Progenitor cell of endocrine pancreas (in vitro differentiated cells): ENCODE measurements at regions not wholly inside any gene's neighbourhood (a gene's known extent, or its start where the extent isn't known, plus 50 kb on each side); places are given as distances from the start of the nearest gene placed in this dataset.
"Not testable (repeated sequence)": the region's sequence is repeated elsewhere in the genome, so short reads cannot be mapped to it uniquely, and the experiment has no call there.

Experiments
- DNase-seq: peaks from one replicate; pipeline ENCODE4 v3.0.0; 2021; ENCODE audit warnings: low spot score; ENCODE audit not compliant: unreplicated experiment
- H3K27ac Mint-ChIP-seq: 2 replicates; pipeline ENCODE4 v1.8.0; 2021; ENCODE audit warnings: mild to moderate bottlenecking, moderate library complexity, mixed read lengths
- H3K27me3 Mint-ChIP-seq: 2 replicates; pipeline ENCODE4 v1.8.0; 2021; ENCODE audit warnings: mixed read lengths
- H3K36me3 Mint-ChIP-seq: 2 replicates; pipeline ENCODE4 v1.8.0; 2022; ENCODE audit warnings: mixed read lengths; ENCODE audit not compliant: insufficient read depth
- H3K4me1 Mint-ChIP-seq: 2 replicates; pipeline ENCODE4 v1.8.0; 2021; ENCODE audit warnings: low read depth, mixed read lengths
- H3K4me3 Mint-ChIP-seq: 2 replicates; pipeline ENCODE4 v1.8.0; 2021; ENCODE audit warnings: low read depth, mild to moderate bottlenecking, moderate library complexity, mixed read lengths
- H3K9me3 Mint-ChIP-seq: 2 replicates; pipeline ENCODE4 v1.8.0; 2021; ENCODE audit warnings: low read depth, mixed read lengths
- CTCF ChIP-seq: fragments of 200-600 bp; sonication (generic); IDR thresholded peaks from one replicate; pipeline ENCODE4 v1.5.0; 2021; ENCODE audit warnings: antibody characterized with exemption, mild to moderate bottlenecking; ENCODE audit not compliant: unreplicated experiment

- no peak for DNase-seq
- H3K4me1 Mint-ChIP-seq, result no peaks in the 10 kb centered on the region
- H3K27me3 Mint-ChIP-seq, result no peaks in the 10 kb centered on the region
- no peak overlapping the region for H3K27ac Mint-ChIP-seq
- H3K36me3 Mint-ChIP-seq, result no peaks in the 10 kb centered on the region
- TF ChIP-seq CTCF, result no peak
- no peak overlapping the region for H3K4me3 Mint-ChIP-seq
- peaks cover 4% of the 10 kb centered on the region for H3K9me3 Mint-ChIP-seq
Observed at GRCh38 chr1:98555814-98556213, 105.7 kb upstream of the SNX7 start.

GRCh38 chr1:98552576-98553074 is 108.9 kb upstream of the SNX7 start:
- not testable (repeated sequence) for H3K4me1 Mint-ChIP-seq, H3K36me3 Mint-ChIP-seq, H3K4me3 Mint-ChIP-seq, H3K27me3 Mint-ChIP-seq, H3K9me3 Mint-ChIP-seq, DNase-seq
- peak overlapping the region; percentile 37 for H3K27ac Mint-ChIP-seq

- peaks cover 7% of the 10 kb centered on the region for H3K9me3 Mint-ChIP-seq
- no peaks in the 10 kb centered on the region for H3K27me3 Mint-ChIP-seq
- H3K36me3 Mint-ChIP-seq, result no peaks in the 10 kb centered on the region
- H3K4me1 Mint-ChIP-seq, result peaks cover 8% of the 10 kb centered on the region
- DNase-seq, result no peak
- no peak overlapping the region for H3K4me3 Mint-ChIP-seq
- no peak for TF ChIP-seq CTCF
- H3K27ac Mint-ChIP-seq, result no peak overlapping the region
Observed at GRCh38 chr1:98550076-98550475, 111.4 kb upstream of the SNX7 start.

GRCh38 chr1:98546319-98546718 is 115.2 kb upstream of the SNX7 start:
- Mint-ChIP-seq H3K36me3 (no peaks in the 10 kb centered on the region), H3K27me3 (no peaks in the 10 kb centered on the region), H3K27ac (no peak overlapping the region), H3K9me3 (peaks cover 8% of the 10 kb centered on the region), H3K4me3 (no peak overlapping the region), H3K4me1 (peaks cover 8% of the 10 kb centered on the region)
- no peak for TF ChIP-seq CTCF
- DNase-seq, result no peak

GRCh38 chr1:98538106-98538505 is 123.4 kb upstream of the SNX7 start:
- Mint-ChIP-seq H3K4me1 (no peaks in the 10 kb centered on the region), H3K9me3 (peaks cover 4% of the 10 kb centered on the region), H3K27ac (no peak overlapping the region), H3K4me3 (no peak overlapping the region), H3K27me3 (no peaks in the 10 kb centered on the region), H3K36me3 (no peaks in the 10 kb centered on the region)
- no peak for DNase-seq
- TF ChIP-seq CTCF, result no peak

- no peak for DNase-seq
- no peaks in the 10 kb centered on the region for H3K27me3 Mint-ChIP-seq
- TF ChIP-seq CTCF, result no peak
- no peaks in the 10 kb centered on the region for H3K4me1 Mint-ChIP-seq
- peaks cover 2% of the 10 kb centered on the region for H3K36me3 Mint-ChIP-seq
- H3K27ac Mint-ChIP-seq, result no peak overlapping the region
- H3K9me3 Mint-ChIP-seq, result peaks cover 37% of the 10 kb centered on the region
- H3K4me3 Mint-ChIP-seq, result no peak overlapping the region
Observed at GRCh38 chr1:98523256-98523655, 138.3 kb upstream of the SNX7 start.
